C4-2B (cell line): ENCODE measurements at regions not wholly inside any gene's neighbourhood (a gene's known extent, or its start where the extent isn't known, plus 50 kb on each side); places are given as distances from the start of the nearest gene placed in this dataset.

ENCODE experiments used
- H3K27ac ChIP-seq: fragments of 450-650 bp; 2 replicates; pipeline ENCODE4 v1.5.1; 2017
- CTCF ChIP-seq: fragments of 450-650 bp; conservative IDR thresholded peaks from 2 replicates; pipeline ENCODE4 v1.5.1; 2017; ENCODE audit warnings: mild to moderate bottlenecking
- ZFX ChIP-seq: fragments of 450-650 bp; IDR thresholded peaks from 2 replicates; pipeline ENCODE4 v1.6.1; 2017

GRCh38 chr3:153295901-153296300 lies 133.9 kb downstream of the RAP2B start:
- no peak overlapping the region for H3K27ac ChIP-seq
- TF ChIP-seq ZFX = no peak
- TF ChIP-seq CTCF = no peak

GRCh38 chr3:153305189-153305588 lies 143.2 kb downstream of the RAP2B start:
- H3K27ac ChIP-seq = no peak overlapping the region
- TF ChIP-seq ZFX (no peak), CTCF (no peak)

GRCh38 chr3:153311541-153311940 lies 149.5 kb downstream of the RAP2B start:
- H3K27ac ChIP-seq = no peak overlapping the region
- TF ChIP-seq ZFX = no peak
- TF ChIP-seq CTCF = no peak

- TF ChIP-seq CTCF (no peak), ZFX (no peak)
- H3K27ac ChIP-seq = no peak overlapping the region
Measured at GRCh38 chr3:153313302-153313965, 151.4 kb downstream of the RAP2B start.

- H3K27ac ChIP-seq = no peak overlapping the region
- TF ChIP-seq ZFX (no peak), CTCF (no peak)
Measured at GRCh38 chr3:153314038-153314437, 152.0 kb downstream of the RAP2B start.

- TF ChIP-seq CTCF = no peak
- TF ChIP-seq ZFX = no peak
- no peak overlapping the region for H3K27ac ChIP-seq
Measured at GRCh38 chr3:153315781-153316180, 153.8 kb downstream of the RAP2B start.

GRCh38 chr3:153319705-153320554 lies 157.9 kb downstream of the RAP2B start:
- no peak for TF ChIP-seq CTCF
- TF ChIP-seq ZFX = no peak
- no peak overlapping the region for H3K27ac ChIP-seq
